ENCODE measurements at regions not wholly inside any gene's neighbourhood (a gene's known extent, or its start where the extent isn't known, plus 50 kb on each side); places are given as distances from the start of the nearest gene placed in this dataset.

- H3K4me3 ChIP-seq, result no peak overlapping the region
- DNase-seq (ENCODE audit: low spot score), result no peak
- no peak overlapping the region for H3K27ac ChIP-seq
- TF ChIP-seq CTCF (IDR thresholded peaks at IDR 0.05), result no peak
These were observed 86.0 kb upstream of the SALL4 start for GRCh38 chr20:51888291-51888690.

GRCh38 chr20:51886891-51887608 is 84.7 kb upstream of the SALL4 start:
- no peak for TF ChIP-seq CTCF (IDR thresholded peaks at IDR 0.05)
- H3K27ac ChIP-seq, result no peak overlapping the region
- DNase-seq (ENCODE audit: low spot score), result no peak
- H3K4me3 ChIP-seq, result no peak overlapping the region

- TF ChIP-seq CTCF (IDR thresholded peaks at IDR 0.05), result no peak
- no peak overlapping the region for H3K4me3 ChIP-seq
- no peak overlapping the region for H3K27ac ChIP-seq
These were observed 84.0 kb upstream of the SALL4 start for GRCh38 chr20:51886341-51886740.

GRCh38 chr20:51884561-51884960 is 82.2 kb upstream of the SALL4 start:
- H3K27ac ChIP-seq, result no peak overlapping the region
- H3K4me3 ChIP-seq, result no peak overlapping the region
- TF ChIP-seq CTCF (IDR thresholded peaks at IDR 0.05), result no peak
- no peak for DNase-seq (ENCODE audit: low spot score)

More at GRCh38 chr20:51886341-51886740, 84.0 kb upstream of the SALL4 start:
- no peak for DNase-seq (ENCODE audit: low spot score)

GRCh38 chr20:51880188-51880587 is 77.9 kb upstream of the SALL4 start:
- no peak overlapping the region for H3K27ac ChIP-seq
- no peak for DNase-seq (ENCODE audit: low spot score)
- TF ChIP-seq CTCF (IDR thresholded peaks at IDR 0.05), result no peak
- no peak overlapping the region for H3K4me3 ChIP-seq

GRCh38 chr20:51876313-51876940 is 74.1 kb upstream of the SALL4 start:
- H3K27ac ChIP-seq, result no peak overlapping the region
- no peak for DNase-seq (ENCODE audit: low spot score)
- no peak overlapping the region for H3K4me3 ChIP-seq
- no peak for TF ChIP-seq CTCF (IDR thresholded peaks at IDR 0.05)

- no peak overlapping the region for H3K4me3 ChIP-seq
- TF ChIP-seq CTCF (IDR thresholded peaks at IDR 0.05), result no peak
- no peak for DNase-seq (ENCODE audit: low spot score)
- no peak overlapping the region for H3K27ac ChIP-seq
These were observed 71.3 kb upstream of the SALL4 start for GRCh38 chr20:51873652-51874051.
